Kidney tubule cell (primary cell): ENCODE measurements at regions not wholly inside any gene's neighbourhood (a gene's known extent, or its start where the extent isn't known, plus 50 kb on each side); places are given as distances from the start of the nearest gene placed in this dataset.

Experiments
- DNase-seq: peaks from one replicate; pipeline ENCODE4 v3.0.0-alpha.2; 2018; ENCODE audit warnings: low spot score

DNA sequence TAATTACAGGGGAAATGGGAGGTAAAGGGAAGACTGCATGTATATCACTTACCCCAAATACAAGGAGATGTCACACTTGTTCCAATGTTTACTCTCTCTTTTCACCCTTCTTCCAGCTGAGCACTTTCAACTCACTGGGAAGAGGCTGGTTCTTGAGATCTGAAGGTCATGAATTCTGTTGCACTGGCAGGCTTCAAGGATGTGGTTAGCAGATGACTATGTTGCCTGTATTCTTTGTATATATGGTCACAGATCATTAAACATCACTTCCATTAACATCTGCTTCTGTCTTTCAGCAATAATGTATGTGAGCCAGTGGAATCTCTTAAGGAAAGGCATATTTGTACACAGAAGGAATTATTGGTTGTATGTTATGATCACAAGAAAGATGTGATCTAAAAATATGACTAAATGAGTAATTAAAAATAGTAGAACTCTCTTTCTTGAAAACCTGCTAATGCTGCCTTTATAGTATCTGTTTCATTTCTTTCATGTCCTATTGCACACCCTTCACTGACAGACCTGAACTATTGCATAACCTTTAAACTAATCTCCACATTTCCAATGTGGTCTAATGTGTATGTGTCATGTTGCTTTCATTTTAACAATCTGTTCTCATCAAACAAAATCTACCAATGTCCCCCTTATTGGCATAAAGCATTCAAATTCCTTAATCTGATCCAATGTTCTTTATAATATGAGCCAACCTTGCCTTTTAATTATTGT, 131.4 kb upstream of the EPHA7 start:
- DNase-seq, result peak; percentile 72

DNA sequence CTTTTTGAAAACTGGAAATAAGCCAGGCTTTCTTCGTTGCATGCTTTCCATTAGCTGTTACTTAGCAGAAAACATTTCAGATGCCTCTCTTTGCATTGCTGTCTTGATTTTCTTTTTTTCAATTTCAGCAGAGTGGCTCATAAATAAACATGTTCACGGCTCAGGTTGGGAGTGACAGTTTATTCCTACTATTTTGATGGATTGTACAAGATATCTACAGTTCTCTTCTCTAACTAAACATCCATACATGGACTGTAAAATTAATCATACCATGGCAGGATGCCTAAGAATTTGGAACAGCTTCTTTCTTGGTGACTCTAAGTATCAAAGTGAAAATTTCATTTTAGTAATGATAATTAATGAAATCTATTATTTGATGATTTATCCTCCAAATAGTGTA, 130.5 kb upstream of the EPHA7 start:
- DNase-seq, result no peak

DNA sequence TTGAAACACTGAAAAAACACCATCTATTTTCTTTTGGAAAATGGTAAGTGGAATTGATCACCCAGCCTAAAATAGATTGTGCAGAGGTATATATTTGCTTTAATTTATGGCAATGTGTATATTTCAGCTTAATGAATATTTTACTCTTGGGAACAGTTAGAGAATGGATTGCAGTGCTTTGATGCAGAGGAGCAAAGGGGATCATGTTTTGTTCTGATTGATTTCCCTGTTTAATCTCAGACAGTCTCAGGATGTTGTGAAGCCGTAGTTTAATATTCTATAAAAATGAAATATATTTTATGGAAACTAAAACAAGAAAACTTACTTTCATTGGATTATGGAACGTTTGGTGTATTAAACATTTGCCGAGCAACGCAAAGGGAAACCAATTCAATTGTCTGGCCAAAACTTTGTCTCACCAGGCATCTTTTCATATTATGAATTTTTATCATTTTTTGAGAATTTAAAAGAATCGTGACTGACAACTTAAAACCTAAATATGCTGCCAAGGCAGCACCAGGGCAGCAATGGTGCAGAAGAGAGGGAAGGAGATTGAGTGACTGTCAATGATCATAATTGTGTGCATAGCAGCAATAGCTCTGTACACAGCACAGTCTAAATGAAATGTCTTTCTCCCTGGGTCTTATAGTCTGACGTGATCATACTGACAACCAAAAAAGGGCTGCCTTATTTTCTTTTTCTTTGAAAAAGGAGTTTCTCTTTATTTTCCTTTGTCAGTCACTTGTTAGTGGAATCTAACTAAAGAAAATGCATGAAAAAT, 105.5 kb upstream of the EPHA7 start:
- no peak for DNase-seq

DNA sequence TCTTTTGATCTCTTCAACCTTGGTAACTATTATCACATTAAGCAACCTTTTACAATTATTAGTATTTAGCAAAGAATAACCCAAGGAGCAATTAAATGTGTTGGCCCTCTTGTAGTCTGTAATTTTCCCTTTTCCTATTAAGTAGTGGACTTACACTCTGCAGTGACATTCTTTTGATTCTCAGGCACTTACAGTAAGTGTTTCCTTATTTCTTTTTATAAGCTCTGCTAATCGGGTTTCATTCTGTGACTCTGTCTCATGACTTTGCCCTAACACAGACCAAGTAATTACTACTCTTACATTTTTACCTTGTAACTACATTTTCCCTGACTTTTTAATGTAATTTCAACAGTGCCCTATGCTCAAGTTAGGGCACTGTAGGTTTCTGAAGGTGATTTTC, 104.0 kb upstream of the EPHA7 start:
- DNase-seq, result no peak

DNA sequence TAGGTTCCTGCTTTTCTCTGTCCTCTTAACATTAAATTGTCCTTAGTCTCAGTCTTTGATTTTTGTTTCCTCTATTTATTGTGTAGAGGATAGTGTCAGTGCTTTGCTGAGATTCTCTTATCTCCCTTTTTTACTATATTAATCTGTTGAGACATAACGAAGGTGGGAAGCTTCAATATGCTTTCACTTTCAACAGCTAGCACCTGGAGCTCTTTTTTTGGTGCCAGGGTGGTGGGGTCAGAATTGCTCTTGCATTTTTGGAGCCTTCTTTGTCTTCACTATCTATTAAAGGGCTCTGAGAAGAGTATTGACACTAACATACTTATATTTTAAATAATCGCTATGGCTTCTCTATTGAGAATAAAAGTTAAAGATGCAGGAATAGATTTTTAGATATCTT, 97.1 kb upstream of the EPHA7 start:
- no peak for DNase-seq

DNA sequence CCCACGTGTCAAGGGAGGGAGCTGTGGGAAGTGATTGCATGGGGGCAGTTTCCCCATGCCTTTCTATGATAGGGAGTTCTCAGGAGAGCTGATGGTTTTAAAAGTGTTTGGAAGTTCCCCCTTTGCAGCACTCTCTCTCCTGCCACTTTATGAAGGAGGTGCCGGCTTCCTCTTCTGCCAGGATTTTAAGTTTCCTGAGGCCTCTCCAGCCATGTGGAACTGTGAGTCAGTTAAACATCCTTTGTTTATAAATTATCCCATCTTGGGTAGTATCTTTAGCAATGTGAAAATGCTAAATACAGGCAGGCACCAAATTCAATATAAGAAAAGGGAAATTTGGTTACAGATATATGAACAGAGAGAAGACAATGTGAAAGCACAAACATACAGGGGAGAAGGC, 96.4 kb upstream of the EPHA7 start:
- DNase-seq, result peak; percentile 55

DNA sequence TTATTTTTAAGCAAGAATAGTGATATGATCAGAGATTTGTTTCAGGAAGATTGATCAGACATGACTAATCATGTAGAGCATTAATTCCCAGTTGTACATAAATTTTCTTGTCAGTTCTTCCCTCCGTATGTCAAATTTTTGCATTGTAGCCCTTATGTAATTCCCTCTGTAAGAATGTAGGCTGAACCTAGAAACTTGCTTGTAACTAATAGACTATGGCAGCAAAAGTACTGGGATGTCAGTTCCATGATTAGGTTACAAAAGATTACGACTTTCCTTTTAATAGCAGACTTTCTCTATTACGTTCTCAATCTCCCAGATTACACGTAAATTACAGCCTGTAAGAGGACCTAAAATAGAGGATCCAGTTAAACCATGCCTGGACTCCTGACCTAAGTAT, 79.4 kb upstream of the EPHA7 start:
- DNase-seq, result no peak

DNA sequence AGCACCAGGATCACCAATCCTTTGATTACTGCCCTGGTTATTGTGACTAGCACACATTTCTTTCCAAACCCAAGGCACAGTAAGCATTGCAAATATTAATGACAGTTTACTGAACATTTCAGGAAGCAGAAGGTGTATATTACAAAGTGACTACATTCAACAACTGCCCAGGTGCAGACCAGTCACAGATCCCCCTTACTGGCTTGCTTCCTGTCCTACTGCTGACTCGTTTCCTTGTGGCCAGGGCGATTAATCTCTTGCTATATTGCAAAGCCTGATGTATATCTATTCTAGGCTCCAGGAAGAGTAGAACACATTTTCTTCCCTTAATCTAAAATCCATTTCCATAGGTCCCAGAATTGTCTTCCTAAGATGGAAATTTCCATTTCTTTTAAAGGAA, 77.2 kb upstream of the EPHA7 start:
- peak; percentile 37 for DNase-seq

DNA sequence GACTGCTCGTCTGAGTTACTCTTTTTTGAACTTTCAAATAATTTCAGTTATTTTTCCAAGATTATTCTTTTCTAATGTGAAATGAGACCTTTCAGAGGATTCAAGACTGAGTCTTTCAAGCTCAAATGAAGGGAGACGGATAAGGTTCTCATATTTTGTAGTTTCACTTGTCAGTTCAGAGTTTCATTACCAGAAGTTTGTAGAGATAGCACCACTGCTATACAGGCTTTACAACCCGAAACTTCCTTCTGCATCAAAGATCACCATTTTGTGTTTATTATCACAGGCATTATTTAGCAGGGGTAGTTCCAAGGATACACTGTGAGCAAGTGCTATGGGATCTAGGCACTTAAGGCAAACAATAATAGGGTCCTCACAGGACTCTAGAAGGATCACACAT, 74.7 kb upstream of the EPHA7 start:
- no peak for DNase-seq

DNA sequence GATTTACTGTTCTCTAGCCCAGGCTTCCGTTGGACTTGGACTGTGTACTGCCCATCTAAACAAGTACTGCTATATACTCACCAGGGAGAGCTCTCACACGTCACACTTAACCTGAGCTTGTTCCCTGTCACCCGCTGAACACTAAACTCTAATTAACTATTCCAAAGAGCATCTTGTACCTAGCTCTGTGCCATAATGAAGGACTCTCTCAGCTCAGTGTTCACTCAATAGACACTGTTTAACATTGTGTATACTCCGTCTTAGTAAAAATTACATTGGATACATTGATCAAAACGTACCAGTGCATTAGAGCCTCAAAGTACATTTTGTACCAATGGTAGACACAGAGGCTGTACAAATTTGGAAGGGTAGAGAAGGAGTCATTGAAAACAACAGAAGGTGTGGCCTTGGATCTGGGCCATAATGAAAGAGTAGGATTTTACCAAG, 55.4 kb upstream of the EPHA7 start:
- DNase-seq, result no peak

DNA sequence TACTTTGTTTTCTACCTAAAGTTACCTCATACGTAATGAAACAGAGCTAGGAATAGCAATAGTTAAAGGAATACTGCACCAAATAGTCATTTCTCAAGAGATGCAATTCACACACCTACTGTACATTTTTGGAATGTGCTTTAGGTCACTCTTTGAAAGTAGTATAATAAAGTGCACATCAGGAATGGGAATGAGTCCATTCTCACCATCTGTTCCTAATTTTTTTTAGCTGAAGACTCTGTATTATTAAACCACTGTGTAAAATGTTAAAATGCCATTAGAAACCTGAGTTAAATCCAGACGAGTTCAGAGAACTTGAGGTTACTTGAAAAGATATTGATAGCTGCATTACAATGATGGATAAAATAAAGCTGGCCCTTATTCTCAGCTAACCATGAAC, 51.9 kb upstream of the EPHA7 start:
- DNase-seq, result no peak
